ENCODE measurements at regions not wholly inside any gene's neighbourhood (a gene's known extent, or its start where the extent isn't known, plus 50 kb on each side); places are given as distances from the start of the nearest gene placed in this dataset.

GRCh38 chr6:153401751-153402150 is 270.7 kb upstream of the RGS17 start:
- DNase-seq (ENCODE audit: low spot score): no peak
- no peak for TF ChIP-seq CTCF (IDR thresholded peaks at IDR 0.05; ENCODE audit: extremely low read depth, missing control alignments)

DNA sequence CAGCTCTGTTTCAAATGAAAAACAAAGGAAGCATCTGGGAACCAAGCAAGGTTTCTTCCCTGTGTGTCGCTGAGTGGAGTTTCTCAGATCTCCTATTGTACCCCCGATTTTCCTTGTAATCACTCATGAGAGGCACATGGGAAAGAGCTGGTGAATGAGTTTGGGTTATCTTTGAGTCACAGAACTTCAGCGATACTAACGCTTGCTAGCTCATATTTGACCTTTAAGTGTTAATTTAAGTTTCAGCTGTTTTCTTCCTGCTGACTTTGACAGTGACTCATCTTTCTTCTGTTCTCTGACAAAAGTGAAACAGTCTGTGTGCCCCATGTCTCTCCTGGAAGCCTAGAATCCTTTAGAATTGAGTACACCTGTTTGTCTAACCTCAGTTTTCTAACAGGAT is 261.1 kb upstream of the RGS17 start:
- no peak for DNase-seq (ENCODE audit: low spot score)
- TF ChIP-seq CTCF (IDR thresholded peaks at IDR 0.05; ENCODE audit: extremely low read depth, missing control alignments): no peak

- no peak for TF ChIP-seq CTCF (IDR thresholded peaks at IDR 0.05; ENCODE audit: extremely low read depth, missing control alignments)
- DNase-seq (ENCODE audit: low spot score): no peak
These were observed 242.8 kb upstream of the RGS17 start for GRCh38 chr6:153373869-153374268.

DNA sequence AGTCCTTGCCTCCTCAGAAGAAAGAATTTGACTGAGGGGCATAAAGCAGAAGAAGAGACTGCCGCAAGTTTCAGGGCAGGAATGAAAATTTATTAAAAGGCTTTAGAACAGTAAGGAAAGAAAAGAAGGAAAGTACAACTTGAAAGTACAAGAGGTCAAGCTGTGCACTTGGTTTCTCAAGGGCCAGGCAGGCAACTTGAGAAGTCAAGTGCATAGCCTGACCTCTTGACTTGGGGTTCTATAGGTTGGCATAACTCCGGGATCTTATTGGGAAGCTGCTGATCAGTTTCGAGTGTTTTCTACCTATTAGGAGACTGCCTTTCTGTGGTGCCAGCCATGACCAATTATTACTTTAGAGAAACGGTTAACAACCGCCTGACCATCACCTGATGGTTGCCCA is 237.0 kb upstream of the RGS17 start:
- no peak for DNase-seq (ENCODE audit: low spot score)
- no peak for TF ChIP-seq CTCF (IDR thresholded peaks at IDR 0.05; ENCODE audit: extremely low read depth, missing control alignments)

- no peak for DNase-seq (ENCODE audit: low spot score)
- no peak for TF ChIP-seq CTCF (IDR thresholded peaks at IDR 0.05; ENCODE audit: extremely low read depth, missing control alignments)
These were observed 235.9 kb upstream of the RGS17 start for GRCh38 chr6:153367021-153367420.

DNA sequence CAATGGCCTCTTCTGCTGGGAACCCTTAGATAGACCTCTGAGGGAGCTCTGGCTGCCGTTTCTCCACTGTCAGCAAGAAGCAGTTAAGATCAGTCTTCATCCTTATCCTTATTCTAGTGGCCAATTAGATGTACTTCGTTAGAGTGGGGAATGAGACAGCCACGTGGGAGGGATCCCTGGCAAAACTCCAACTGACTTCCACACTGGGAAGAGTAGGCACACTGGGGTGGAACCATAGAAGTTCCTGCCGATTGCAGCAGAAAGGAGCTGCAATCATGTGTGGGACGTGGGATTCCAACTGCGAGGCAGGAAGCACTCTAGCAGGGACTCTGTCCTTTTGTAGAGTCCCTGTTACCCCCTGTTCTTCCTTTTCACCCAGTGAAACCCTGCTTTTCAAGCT is 226.3 kb upstream of the RGS17 start:
- no peak for TF ChIP-seq CTCF (IDR thresholded peaks at IDR 0.05; ENCODE audit: extremely low read depth, missing control alignments)
- DNase-seq (ENCODE audit: low spot score): no peak

GRCh38 chr6:153340568-153340967 is 209.5 kb upstream of the RGS17 start:
- no peak for TF ChIP-seq CTCF (IDR thresholded peaks at IDR 0.05; ENCODE audit: extremely low read depth, missing control alignments)
- no peak for DNase-seq (ENCODE audit: low spot score)

All from GM20000 (cell line).